ENCODE measurements at regions not wholly inside any gene's neighbourhood (a gene's known extent, or its start where the extent isn't known, plus 50 kb on each side); places are given as distances from the start of the nearest gene placed in this dataset.
A peak's percentile ranks its signal among the peaks of the same experiment; 100 is the strongest.

- Mint-ChIP-seq H3K27me3 (ENCODE audit: insufficient read depth) (no peaks in the 10 kb centered on the region), H3K27ac (no peak overlapping the region), H3K4me3 (no peak overlapping the region), H3K36me3 (ENCODE audit: low read depth) (no peaks in the 10 kb centered on the region), H3K9me3 (no peaks in the 10 kb centered on the region), H3K4me1 (peaks cover 10% of the 10 kb centered on the region)
- no peak overlapping the region for H3K27ac ChIP-seq (ENCODE audit: low read depth, low read length)
- no peak overlapping the region for H3K4me3 ChIP-seq (ENCODE audit: low read length)
- H3K36me3 ChIP-seq (ENCODE audit: control insufficient read depth, insufficient read depth, low read length): no peaks in the 10 kb centered on the region
- TF ChIP-seq CTCF (conservative IDR thresholded peaks at IDR 0.05): no peak
- DNase-seq: no peak
- peaks cover 3% of the 10 kb centered on the region for H3K4me1 ChIP-seq (ENCODE audit: control insufficient read depth, insufficient read depth, low read length)
- H3K9me3 ChIP-seq (ENCODE audit: control insufficient read depth, low read length): no peaks in the 10 kb centered on the region
- H3K27me3 ChIP-seq (ENCODE audit: control insufficient read depth, insufficient read depth, low read length, poor library complexity, severe bottlenecking): no peaks in the 10 kb centered on the region
- 90% methylated on average over 1 of the region's 1 CpG for WGBS, 2 experiments (ENCODE audit: insufficient coverage in 1 of 2, insufficient read length in 1 of 2)
- no peak overlapping the region for H3K9ac ChIP-seq (ENCODE audit: extremely low read depth, low read length, poor library complexity, severe bottlenecking)
Observed at GRCh38 chr2:163373496-163373895, 362.3 kb downstream of the FIGN start.

GRCh38 chr2:163370169-163370886, 365.5 kb downstream of the FIGN start:
- Mint-ChIP-seq H3K27ac (no peak overlapping the region), H3K36me3 (ENCODE audit: low read depth) (no peaks in the 10 kb centered on the region), H3K4me3 (no peak overlapping the region), H3K4me1 (peaks cover 12% of the 10 kb centered on the region), H3K9me3 (no peaks in the 10 kb centered on the region), H3K27me3 (ENCODE audit: insufficient read depth) (no peaks in the 10 kb centered on the region)
- 94 to 100% methylated on average over 3 to 4 of the region's 4 CpGs for WGBS, 2 experiments (ENCODE audit: insufficient coverage in 1 of 2, insufficient read length in 1 of 2)
- DNase-seq: no peak
- Histone ChIP-seq H3K36me3 (ENCODE audit: control insufficient read depth, insufficient read depth, low read length) (no peaks in the 10 kb centered on the region), H3K9ac (ENCODE audit: extremely low read depth, low read length, poor library complexity, severe bottlenecking) (no peak overlapping the region), H3K9me3 (ENCODE audit: control insufficient read depth, low read length) (no peaks in the 10 kb centered on the region), H3K27ac (ENCODE audit: low read depth, low read length) (no peak overlapping the region), H3K4me1 (ENCODE audit: control insufficient read depth, insufficient read depth, low read length) (peaks cover 3% of the 10 kb centered on the region), H3K4me3 (ENCODE audit: low read length) (no peak overlapping the region), H3K27me3 (ENCODE audit: control insufficient read depth, insufficient read depth, low read length, poor library complexity, severe bottlenecking) (no peaks in the 10 kb centered on the region)
- no peak for TF ChIP-seq CTCF (conservative IDR thresholded peaks at IDR 0.05)

- DNase-seq: no peak
- Mint-ChIP-seq H3K36me3 (ENCODE audit: low read depth) (no peaks in the 10 kb centered on the region), H3K4me1 (peaks cover 12% of the 10 kb centered on the region), H3K27me3 (ENCODE audit: insufficient read depth) (no peaks in the 10 kb centered on the region), H3K27ac (no peak overlapping the region), H3K9me3 (no peaks in the 10 kb centered on the region), H3K4me3 (no peak overlapping the region)
- Histone ChIP-seq H3K9me3 (ENCODE audit: control insufficient read depth, low read length) (no peaks in the 10 kb centered on the region), H3K9ac (ENCODE audit: extremely low read depth, low read length, poor library complexity, severe bottlenecking) (no peak overlapping the region), H3K36me3 (ENCODE audit: control insufficient read depth, insufficient read depth, low read length) (no peaks in the 10 kb centered on the region), H3K4me1 (ENCODE audit: control insufficient read depth, insufficient read depth, low read length) (peaks cover 3% of the 10 kb centered on the region), H3K27ac (ENCODE audit: low read depth, low read length) (no peak overlapping the region), H3K4me3 (ENCODE audit: low read length) (peak overlapping the region; percentile 38), H3K27me3 (ENCODE audit: control insufficient read depth, insufficient read depth, low read length, poor library complexity, severe bottlenecking) (no peaks in the 10 kb centered on the region)
- no peak for TF ChIP-seq CTCF (conservative IDR thresholded peaks at IDR 0.05)
- 73% methylated on average over 1 of the region's 1 CpG; no CpG with 5 or more reads in 1 of the 2 experiments for WGBS, 2 experiments (ENCODE audit: insufficient coverage in 1 of 2, insufficient read length in 1 of 2)
Observed at GRCh38 chr2:163369111-163369510, 366.7 kb downstream of the FIGN start.

Measured in endodermal cell (in vitro differentiated cells).